GM10266 (cell line): ENCODE measurements at regions not wholly inside any gene's neighbourhood (a gene's known extent, or its start where the extent isn't known, plus 50 kb on each side); places are given as distances from the start of the nearest gene placed in this dataset.

Experiments
- DNase-seq: peaks from one replicate; pipeline ENCODE4 v3.0.0; 2012; ENCODE audit errors: extremely low spot score
- TF ChIP-seq, protein P1 (sequence below): IDR thresholded peaks from 2 replicates; pipeline ENCODE4 v1.5.1; 2012; ENCODE audit warnings: mild to moderate bottlenecking, low read depth; ENCODE audit not compliant: control insufficient read depth, insufficient read depth; ENCODE audit errors: missing control alignments

- no peak for DNase-seq
- TF ChIP-seq, protein P1, sequence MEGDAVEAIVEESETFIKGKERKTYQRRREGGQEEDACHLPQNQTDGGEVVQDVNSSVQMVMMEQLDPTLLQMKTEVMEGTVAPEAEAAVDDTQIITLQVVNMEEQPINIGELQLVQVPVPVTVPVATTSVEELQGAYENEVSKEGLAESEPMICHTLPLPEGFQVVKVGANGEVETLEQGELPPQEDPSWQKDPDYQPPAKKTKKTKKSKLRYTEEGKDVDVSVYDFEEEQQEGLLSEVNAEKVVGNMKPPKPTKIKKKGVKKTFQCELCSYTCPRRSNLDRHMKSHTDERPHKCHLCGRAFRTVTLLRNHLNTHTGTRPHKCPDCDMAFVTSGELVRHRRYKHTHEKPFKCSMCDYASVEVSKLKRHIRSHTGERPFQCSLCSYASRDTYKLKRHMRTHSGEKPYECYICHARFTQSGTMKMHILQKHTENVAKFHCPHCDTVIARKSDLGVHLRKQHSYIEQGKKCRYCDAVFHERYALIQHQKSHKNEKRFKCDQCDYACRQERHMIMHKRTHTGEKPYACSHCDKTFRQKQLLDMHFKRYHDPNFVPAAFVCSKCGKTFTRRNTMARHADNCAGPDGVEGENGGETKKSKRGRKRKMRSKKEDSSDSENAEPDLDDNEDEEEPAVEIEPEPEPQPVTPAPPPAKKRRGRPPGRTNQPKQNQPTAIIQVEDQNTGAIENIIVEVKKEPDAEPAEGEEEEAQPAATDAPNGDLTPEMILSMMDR: no peak
Observed at GRCh38 chr6:67292169-67292568, 1342.9 kb upstream of the ADGRB3 start.

DNA sequence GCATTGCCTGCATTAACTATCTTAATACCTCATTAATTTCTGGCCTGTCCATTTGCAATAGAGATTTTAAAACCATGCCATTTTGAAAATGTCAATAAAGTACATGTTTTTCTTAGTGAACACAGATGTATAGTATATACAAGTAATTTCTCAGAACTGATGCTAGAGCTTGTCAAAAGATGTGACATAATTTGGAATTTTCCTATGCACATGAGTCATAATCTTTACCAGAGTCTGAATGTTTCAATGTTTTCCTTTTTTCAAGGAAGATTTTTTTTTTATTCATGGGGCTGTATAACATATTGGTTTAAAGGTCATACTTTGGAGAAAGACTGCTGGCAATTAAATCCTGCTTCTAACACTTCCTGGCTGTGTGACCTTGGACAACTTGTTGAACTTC, 1347.5 kb upstream of the ADGRB3 start:
- TF ChIP-seq, protein P1: no peak
- no peak for DNase-seq

- no peak for DNase-seq
- TF ChIP-seq, protein P1: no peak
Observed at GRCh38 chr6:67285770-67286495, 1349.1 kb upstream of the ADGRB3 start.

DNA sequence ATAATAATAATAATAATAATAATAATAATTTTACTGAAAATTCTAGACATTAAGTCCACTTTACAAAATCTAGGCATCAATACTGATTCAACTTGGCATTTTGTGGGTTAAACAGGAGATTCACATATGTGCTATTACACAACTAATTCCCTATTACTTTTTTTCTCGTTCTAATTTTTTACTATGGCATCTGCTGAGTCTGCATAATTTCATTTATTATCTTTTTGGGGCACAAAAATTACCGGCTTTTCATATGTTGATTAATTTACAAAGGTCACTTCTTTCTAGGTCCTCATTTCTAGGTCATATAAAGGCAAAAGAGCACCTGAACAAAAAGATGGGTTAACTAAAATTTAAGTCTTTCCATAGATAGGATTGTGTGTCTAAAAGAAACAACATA, 1357.8 kb upstream of the ADGRB3 start:
- no peak for DNase-seq

GRCh38 chr6:67265996-67266921, 1368.8 kb upstream of the ADGRB3 start:
- DNase-seq: no peak
- TF ChIP-seq, protein P1: no peak

More for the DNA sequence above, 1357.8 kb upstream of the ADGRB3 start:
- TF ChIP-seq, protein P1: no peak

DNA sequence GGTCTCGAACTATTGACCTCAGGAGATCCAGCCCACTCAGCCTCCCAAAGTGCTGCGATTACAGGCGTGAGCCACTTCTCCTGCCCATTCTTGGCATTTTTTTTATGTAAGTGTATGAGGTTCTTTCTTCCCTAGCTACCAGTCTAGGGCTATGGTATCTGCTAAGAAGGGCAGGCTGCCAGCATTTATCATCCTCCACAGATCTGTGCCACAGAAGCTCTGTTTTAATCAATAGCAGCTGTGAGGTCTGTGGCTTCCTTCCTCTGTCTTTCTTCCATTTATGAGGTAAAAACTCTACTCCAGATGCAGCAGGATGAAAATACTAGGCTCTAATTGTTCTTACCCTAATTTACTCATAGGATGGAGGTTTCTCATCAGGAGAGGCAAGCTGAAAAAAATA, 1382.4 kb upstream of the ADGRB3 start:
- TF ChIP-seq, protein P1: no peak
- no peak for DNase-seq
